ENCODE measurements at regions not wholly inside any gene's neighbourhood (a gene's known extent, or its start where the extent isn't known, plus 50 kb on each side); places are given as distances from the start of the nearest gene placed in this dataset.

DNA sequence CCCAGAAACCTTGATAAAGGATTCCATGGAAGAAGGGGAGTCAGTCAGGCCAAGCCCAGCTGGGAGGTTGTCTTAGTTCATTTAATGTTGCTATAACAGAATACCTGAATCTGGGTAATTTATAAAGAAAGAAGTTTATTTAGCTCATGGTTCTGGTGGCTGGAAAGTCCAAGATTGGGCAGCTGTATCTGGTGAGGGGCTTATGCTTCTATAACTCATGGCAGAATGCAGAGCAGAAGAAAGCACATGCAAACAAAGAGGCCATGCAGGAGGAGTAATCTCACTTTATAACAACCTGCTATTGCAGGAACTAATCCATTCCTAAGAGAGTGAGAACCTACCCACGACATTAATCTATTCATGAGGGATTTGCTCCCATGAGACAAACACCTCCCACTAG, 54.2 kb upstream of the ANKRD1 start:
- H3K9me3 Mint-ChIP-seq: no peaks in the 10 kb centered on the region
- no peak for DNase-seq (ENCODE audit: low spot score)
- H3K27ac Mint-ChIP-seq: no peak overlapping the region
- no peaks in the 10 kb centered on the region for H3K36me3 Mint-ChIP-seq (ENCODE audit: low read depth)
- intact Hi-C loops (cut with micrococcal nuclease): no loop called here
- H3K4me3 Mint-ChIP-seq: no peak overlapping the region
- peaks cover 5% of the 10 kb centered on the region for H3K27me3 Mint-ChIP-seq (ENCODE audit: insufficient read depth)
- H3K4me1 Mint-ChIP-seq (ENCODE audit: low read depth): no peaks in the 10 kb centered on the region

- Mint-ChIP-seq H3K4me3 (no peak overlapping the region), H3K9me3 (no peaks in the 10 kb centered on the region)
Observed at GRCh38 chr10:90977162-90977854, 56.4 kb upstream of the ANKRD1 start.

GRCh38 chr10:90977855-90978486, 57.1 kb upstream of the ANKRD1 start:
- peaks cover 5% of the 10 kb centered on the region for H3K27me3 Mint-ChIP-seq (ENCODE audit: insufficient read depth)

More at GRCh38 chr10:90977162-90977854, 56.4 kb upstream of the ANKRD1 start:
- Mint-ChIP-seq H3K27ac (no peak overlapping the region), H3K4me1 (ENCODE audit: low read depth) (no peaks in the 10 kb centered on the region), H3K27me3 (ENCODE audit: insufficient read depth) (peaks cover 5% of the 10 kb centered on the region), H3K36me3 (ENCODE audit: low read depth) (no peaks in the 10 kb centered on the region)
- intact Hi-C loops (cut with micrococcal nuclease): no loop called here
- DNase-seq (ENCODE audit: low spot score): no peak

GRCh38 chr10:90982406-90983008, 61.6 kb upstream of the ANKRD1 start:
- Mint-ChIP-seq H3K27me3 (ENCODE audit: insufficient read depth) (no peaks in the 10 kb centered on the region), H3K4me3 (no peak overlapping the region), H3K36me3 (ENCODE audit: low read depth) (no peaks in the 10 kb centered on the region), H3K27ac (no peak overlapping the region), H3K9me3 (no peaks in the 10 kb centered on the region), H3K4me1 (ENCODE audit: low read depth) (no peaks in the 10 kb centered on the region)
- intact Hi-C loops (cut with micrococcal nuclease): no loop called here
- DNase-seq (ENCODE audit: low spot score): no peak

More at GRCh38 chr10:90977855-90978486, 57.1 kb upstream of the ANKRD1 start:
- Mint-ChIP-seq H3K27ac (no peak overlapping the region), H3K36me3 (ENCODE audit: low read depth) (no peaks in the 10 kb centered on the region), H3K4me1 (ENCODE audit: low read depth) (no peaks in the 10 kb centered on the region), H3K4me3 (no peak overlapping the region), H3K9me3 (no peaks in the 10 kb centered on the region)
- DNase-seq (ENCODE audit: low spot score): no peak
- intact Hi-C loops (cut with micrococcal nuclease): no loop called here

- Mint-ChIP-seq H3K27ac (no peak overlapping the region), H3K4me3 (no peak overlapping the region), H3K36me3 (ENCODE audit: low read depth) (no peaks in the 10 kb centered on the region), H3K27me3 (ENCODE audit: insufficient read depth) (no peaks in the 10 kb centered on the region), H3K9me3 (no peaks in the 10 kb centered on the region), H3K4me1 (ENCODE audit: low read depth) (no peaks in the 10 kb centered on the region)
- intact Hi-C loops (cut with micrococcal nuclease): no loop called here
- DNase-seq (ENCODE audit: low spot score): no peak
Observed at GRCh38 chr10:90983914-90984549, 63.1 kb upstream of the ANKRD1 start.

GRCh38 chr10:90984898-90985297, 64.0 kb upstream of the ANKRD1 start:
- Mint-ChIP-seq H3K4me1 (ENCODE audit: low read depth) (no peaks in the 10 kb centered on the region), H3K36me3 (ENCODE audit: low read depth) (no peaks in the 10 kb centered on the region), H3K27ac (no peak overlapping the region), H3K27me3 (ENCODE audit: insufficient read depth) (no peaks in the 10 kb centered on the region), H3K4me3 (no peak overlapping the region), H3K9me3 (no peaks in the 10 kb centered on the region)
- intact Hi-C loops (cut with micrococcal nuclease): no loop called here
- no peak for DNase-seq (ENCODE audit: low spot score)

- H3K4me1 Mint-ChIP-seq (ENCODE audit: low read depth): no peaks in the 10 kb centered on the region
Observed at GRCh38 chr10:90985321-90985933, 64.5 kb upstream of the ANKRD1 start.

DNA sequence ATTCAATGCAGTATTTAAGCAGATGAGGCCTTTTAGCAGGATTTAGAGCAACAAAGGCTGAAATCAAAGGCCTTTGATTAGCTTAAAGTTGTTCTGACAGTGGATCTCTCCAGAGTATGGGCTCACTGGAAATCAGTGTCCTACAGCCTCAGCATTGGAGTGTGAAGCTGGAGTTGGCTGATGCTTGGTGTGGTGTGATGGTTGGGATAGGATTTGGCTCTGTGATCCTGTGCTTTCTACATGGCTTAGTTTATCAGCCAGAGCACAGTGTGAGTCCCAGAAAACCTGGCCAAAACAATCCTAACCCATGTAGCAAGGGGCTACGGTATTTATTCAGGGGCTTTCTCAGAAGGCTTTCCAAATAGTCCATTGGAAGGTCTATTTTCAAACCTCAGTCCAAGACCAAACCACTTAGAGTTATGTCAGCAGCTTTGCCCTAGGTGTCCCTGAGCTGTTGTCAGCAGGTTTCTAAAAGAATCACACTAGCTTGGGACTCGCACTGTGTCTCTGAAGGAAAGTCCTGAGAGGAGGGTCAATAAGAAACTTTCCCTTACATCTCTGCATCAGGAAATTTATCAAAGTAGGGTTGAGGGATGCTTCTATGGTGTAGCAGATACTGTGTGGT, 65.4 kb upstream of the ANKRD1 start:
- H3K27ac Mint-ChIP-seq: no peak overlapping the region
- no peak overlapping the region for H3K4me3 Mint-ChIP-seq
- H3K27me3 Mint-ChIP-seq (ENCODE audit: insufficient read depth): no peaks in the 10 kb centered on the region
- no peaks in the 10 kb centered on the region for H3K36me3 Mint-ChIP-seq (ENCODE audit: low read depth)
- intact Hi-C loops (cut with micrococcal nuclease): no loop called here
- no peak for DNase-seq (ENCODE audit: low spot score)
- no peaks in the 10 kb centered on the region for H3K4me1 Mint-ChIP-seq (ENCODE audit: low read depth)
- H3K9me3 Mint-ChIP-seq: no peaks in the 10 kb centered on the region

More at GRCh38 chr10:90985321-90985933, 64.5 kb upstream of the ANKRD1 start:
- intact Hi-C loops (cut with micrococcal nuclease): no loop called here
- no peaks in the 10 kb centered on the region for H3K36me3 Mint-ChIP-seq (ENCODE audit: low read depth)
- H3K9me3 Mint-ChIP-seq: no peaks in the 10 kb centered on the region
- no peak overlapping the region for H3K4me3 Mint-ChIP-seq
- no peak overlapping the region for H3K27ac Mint-ChIP-seq
- no peak for DNase-seq (ENCODE audit: low spot score)
- H3K27me3 Mint-ChIP-seq (ENCODE audit: insufficient read depth): no peaks in the 10 kb centered on the region

DNA sequence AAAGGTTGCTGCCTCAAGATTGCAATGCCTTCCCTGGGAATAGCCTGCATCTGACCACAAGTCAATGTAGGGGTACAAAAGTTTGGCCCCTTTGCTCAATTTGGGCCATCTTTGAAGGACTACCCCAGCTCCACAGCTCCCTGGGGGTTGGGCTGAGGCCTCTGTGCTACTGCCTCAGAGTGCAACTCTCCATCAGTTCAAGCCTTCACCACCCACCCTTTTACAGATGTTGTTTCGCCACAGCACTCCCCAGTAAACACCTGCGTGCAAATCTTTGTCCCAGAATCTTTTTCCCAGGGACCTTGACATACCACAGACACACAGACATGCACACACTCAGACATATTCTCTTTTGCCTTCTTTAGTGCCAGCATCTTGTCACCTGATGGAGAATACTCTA, 66.0 kb upstream of the ANKRD1 start:
- intact Hi-C loops (cut with micrococcal nuclease): no loop called here
- no peaks in the 10 kb centered on the region for H3K36me3 Mint-ChIP-seq (ENCODE audit: low read depth)
- no peak for DNase-seq (ENCODE audit: low spot score)
- no peak overlapping the region for H3K27ac Mint-ChIP-seq
- no peak overlapping the region for H3K4me3 Mint-ChIP-seq
- no peaks in the 10 kb centered on the region for H3K9me3 Mint-ChIP-seq
- H3K4me1 Mint-ChIP-seq (ENCODE audit: low read depth): no peaks in the 10 kb centered on the region
- H3K27me3 Mint-ChIP-seq (ENCODE audit: insufficient read depth): no peaks in the 10 kb centered on the region

DNA sequence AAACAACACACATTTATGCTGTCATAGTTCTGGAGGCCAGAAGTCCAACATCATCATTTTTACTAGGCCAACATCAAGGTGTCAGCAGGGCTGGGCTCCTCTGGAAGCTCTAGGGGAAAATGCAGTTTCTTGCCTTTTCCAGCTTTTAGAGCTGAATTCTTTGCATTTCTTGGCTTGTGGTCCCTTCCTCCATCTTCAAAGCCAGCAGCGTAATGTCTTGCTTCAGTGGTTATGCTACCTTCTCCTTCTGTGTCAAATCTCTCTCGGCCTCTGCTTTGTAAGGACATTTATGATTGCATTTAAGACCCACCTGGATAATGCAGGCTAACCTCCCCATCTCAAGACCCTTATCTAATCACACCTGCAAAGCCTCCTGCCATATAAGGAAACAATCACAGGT, 66.5 kb upstream of the ANKRD1 start:
- Mint-ChIP-seq H3K4me3 (no peak overlapping the region), H3K27ac (no peak overlapping the region), H3K27me3 (ENCODE audit: insufficient read depth) (no peaks in the 10 kb centered on the region), H3K9me3 (no peaks in the 10 kb centered on the region), H3K4me1 (ENCODE audit: low read depth) (no peaks in the 10 kb centered on the region), H3K36me3 (ENCODE audit: low read depth) (no peaks in the 10 kb centered on the region)
- intact Hi-C loops (cut with micrococcal nuclease): no loop called here
- DNase-seq (ENCODE audit: low spot score): no peak

GRCh38 chr10:90988024-90988423, 67.1 kb upstream of the ANKRD1 start:
- Mint-ChIP-seq H3K27me3 (ENCODE audit: insufficient read depth) (no peaks in the 10 kb centered on the region), H3K9me3 (no peaks in the 10 kb centered on the region), H3K36me3 (ENCODE audit: low read depth) (no peaks in the 10 kb centered on the region), H3K4me3 (no peak overlapping the region), H3K27ac (no peak overlapping the region), H3K4me1 (ENCODE audit: low read depth) (no peaks in the 10 kb centered on the region)
- intact Hi-C loops (cut with micrococcal nuclease): no loop called here
- no peak for DNase-seq (ENCODE audit: low spot score)

DNA sequence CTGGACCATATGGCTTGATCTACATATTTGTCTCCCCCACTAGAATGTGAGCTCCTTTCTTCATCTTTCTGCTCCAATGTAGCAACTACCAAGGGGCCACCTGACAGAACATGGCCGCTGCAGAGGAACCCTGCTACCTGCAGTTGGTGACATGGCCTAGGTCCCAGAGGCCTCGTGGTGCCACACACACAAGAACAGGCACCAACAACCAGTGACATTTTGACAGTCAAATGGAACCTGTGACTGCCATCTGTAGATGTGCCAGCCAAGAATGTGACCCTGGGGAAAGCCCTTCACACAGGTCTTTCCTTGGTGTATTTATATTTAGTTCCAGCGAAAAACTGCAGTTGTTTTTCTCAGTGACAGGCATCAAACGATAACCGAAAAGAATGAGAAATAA, 67.9 kb upstream of the ANKRD1 start:
- Mint-ChIP-seq H3K9me3 (no peaks in the 10 kb centered on the region), H3K4me1 (ENCODE audit: low read depth) (no peaks in the 10 kb centered on the region), H3K27me3 (ENCODE audit: insufficient read depth) (peaks cover under 1% of the 10 kb centered on the region), H3K36me3 (ENCODE audit: low read depth) (no peaks in the 10 kb centered on the region), H3K27ac (no peak overlapping the region), H3K4me3 (no peak overlapping the region)
- no peak for DNase-seq (ENCODE audit: low spot score)
- intact Hi-C loops (cut with micrococcal nuclease): no loop called here

All from activated T-helper 1 cell treated with anti-CD3 and anti-CD28 coated beads, Interleukin-12 subunit alpha, Interleukin-12 subunit beta, Interleukin-2, Interleukin-4 antibody, amounts not matched to agents 30 ng/mL and 10 ng/mL and 1 ng/mL, durations not matched to agents 14 hours and 24 hours and 36 hours (primary cell).